K562 (cell line): ENCODE measurements at regions not wholly inside any gene's neighbourhood (a gene's known extent, or its start where the extent isn't known, plus 50 kb on each side); places are given as distances from the start of the nearest gene placed in this dataset.

ENCODE experiments used
- BACH1 ChIP-seq: fragments of 200-800 bp; sonication (Bioruptor generic); IDR thresholded peaks from 2 replicates; pipeline ENCODE4 v1.6.1; 2016; ENCODE audit warnings: missing genetic modification characterization, missing compliant biosample characterization
- C11orf30 ChIP-seq: fragments of 450-650 bp; IDR thresholded peaks from 2 replicates; pipeline ENCODE4 v1.6.1; 2016; ENCODE audit warnings: low read depth, mild to moderate bottlenecking
- FOXP1 ChIP-seq: sonication (generic); formaldehyde crosslinking; IDR thresholded peaks from 2 replicates; pipeline ENCODE4 v1.8.0; 2022; ENCODE audit warnings: mild to moderate bottlenecking, missing genetic modification reagents
- MCM2 ChIP-seq: fragments of 450-650 bp; IDR thresholded peaks from 2 replicates; pipeline ENCODE4 v1.6.1; 2017; ENCODE audit warnings: low read depth, mild to moderate bottlenecking
- POLR2A ChIP-seq: fragments of 450-650 bp; conservative IDR thresholded peaks from 2 replicates; pipeline ENCODE4 v1.6.1; 2016
- RBM22 ChIP-seq: fragments of 200-400 bp; formaldehyde crosslinking; IDR thresholded peaks from 2 replicates; pipeline ENCODE4 v1.6.1; 2018; ENCODE audit warnings: low read length, low read depth; ENCODE audit not compliant: poor library complexity, severe bottlenecking
- SMARCA5 ChIP-seq: fragments of 450-650 bp; IDR thresholded peaks from 2 replicates; pipeline ENCODE4 v1.6.1; 2016
- TCF7 ChIP-seq: sonication (generic); IDR thresholded peaks from 2 replicates; pipeline ENCODE4 v1.6.1; 2016; ENCODE audit warnings: antibody characterized with exemption, borderline replicate concordance
- TRIM24 ChIP-seq, 2 experiments: fragments of 450-650 bp; IDR thresholded peaks; 2 replicates each; pipeline ENCODE4 v1.6.1; 2016
- TSC22D4 ChIP-seq: fragments of 450-650 bp; IDR thresholded peaks from 2 replicates; pipeline ENCODE4 v1.6.1; 2016; ENCODE audit warnings: missing genetic modification characterization, missing biosample characterization, control low read depth
- XRCC4 ChIP-seq: IDR thresholded peaks from one replicate; pipeline ENCODE4 v1.6.1; 2011; ENCODE audit not compliant: insufficient read depth, insufficient read length; ENCODE audit errors: extremely low read depth
- ZNF24 ChIP-seq: fragments of 450-650 bp; IDR thresholded peaks from 2 replicates; pipeline ENCODE4 v1.6.1; 2016
- TF ChIP-seq, protein P1 (sequence below), 2 experiments: fragments of 450-650 bp; IDR thresholded peaks; 2 replicates each; pipeline ENCODE4 v1.6.1; 2016; ENCODE audit warnings: mild to moderate bottlenecking in 2 of 2, borderline replicate concordance in 1 of 2, low read depth in 1 of 2, moderate library complexity in 1 of 2
- TF ChIP-seq, protein P2 (sequence below): fragments of 450-650 bp; formaldehyde crosslinking; IDR thresholded peaks from 2 replicates; pipeline ENCODE4 v1.4.0; 2020; ENCODE audit warnings: mild to moderate bottlenecking, moderate library complexity
- TF ChIP-seq, protein P3 (sequence below): sonication (generic); formaldehyde crosslinking; IDR thresholded peaks from 2 replicates; pipeline ENCODE4 v1.5.0; 2020; ENCODE audit warnings: missing genetic modification reagents
- TF ChIP-seq, protein P4 (sequence below): fragments of 450-650 bp; IDR thresholded peaks from one replicate; pipeline ENCODE4 v1.6.1; 2018; ENCODE audit warnings: mild to moderate bottlenecking, moderate library complexity; ENCODE audit not compliant: partially characterized antibody
- TF ChIP-seq, protein P5 (sequence below): sonication (generic); formaldehyde crosslinking; IDR thresholded peaks from 2 replicates; pipeline ENCODE4 v1.8.0; 2023; ENCODE audit warnings: mild to moderate bottlenecking, missing genetic modification reagents

DNA sequence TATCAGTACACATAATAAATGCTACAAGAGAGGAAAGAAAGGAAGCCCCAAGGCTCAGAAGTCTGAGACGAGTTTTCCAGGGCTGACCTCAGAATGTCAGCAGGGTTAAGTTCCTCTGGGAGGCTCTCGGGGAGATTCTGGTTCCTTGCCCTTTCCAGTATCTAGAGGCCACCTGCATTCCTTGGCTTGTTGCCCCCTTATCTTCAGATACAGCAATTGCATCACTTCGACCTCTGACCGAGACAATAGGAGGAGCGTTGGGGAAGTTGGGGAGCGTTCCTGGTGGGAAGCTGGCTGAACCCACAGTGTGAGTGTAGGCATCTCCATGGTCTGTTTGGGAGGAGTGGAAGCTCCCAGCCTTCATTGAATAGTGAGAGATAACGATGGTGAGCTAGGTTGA lies 72.0 kb upstream of the MTPN start (continued):
- TF ChIP-seq TSC22D4 (tag) (no peak), MCM2 (no peak), FOXP1 (CRISPR knock-in tag) (no peak), C11orf30 (no peak), ZNF24 (no peak), XRCC4 (no peak), TRIM24 (IDR thresholded peaks at IDR 0.05) (peak; percentile 89 to 93), TCF7 (no peak), BACH1 (no peak), SMARCA5 (no peak), RBM22 (no peak), POLR2A (no peak)
- TF ChIP-seq, protein P1, sequence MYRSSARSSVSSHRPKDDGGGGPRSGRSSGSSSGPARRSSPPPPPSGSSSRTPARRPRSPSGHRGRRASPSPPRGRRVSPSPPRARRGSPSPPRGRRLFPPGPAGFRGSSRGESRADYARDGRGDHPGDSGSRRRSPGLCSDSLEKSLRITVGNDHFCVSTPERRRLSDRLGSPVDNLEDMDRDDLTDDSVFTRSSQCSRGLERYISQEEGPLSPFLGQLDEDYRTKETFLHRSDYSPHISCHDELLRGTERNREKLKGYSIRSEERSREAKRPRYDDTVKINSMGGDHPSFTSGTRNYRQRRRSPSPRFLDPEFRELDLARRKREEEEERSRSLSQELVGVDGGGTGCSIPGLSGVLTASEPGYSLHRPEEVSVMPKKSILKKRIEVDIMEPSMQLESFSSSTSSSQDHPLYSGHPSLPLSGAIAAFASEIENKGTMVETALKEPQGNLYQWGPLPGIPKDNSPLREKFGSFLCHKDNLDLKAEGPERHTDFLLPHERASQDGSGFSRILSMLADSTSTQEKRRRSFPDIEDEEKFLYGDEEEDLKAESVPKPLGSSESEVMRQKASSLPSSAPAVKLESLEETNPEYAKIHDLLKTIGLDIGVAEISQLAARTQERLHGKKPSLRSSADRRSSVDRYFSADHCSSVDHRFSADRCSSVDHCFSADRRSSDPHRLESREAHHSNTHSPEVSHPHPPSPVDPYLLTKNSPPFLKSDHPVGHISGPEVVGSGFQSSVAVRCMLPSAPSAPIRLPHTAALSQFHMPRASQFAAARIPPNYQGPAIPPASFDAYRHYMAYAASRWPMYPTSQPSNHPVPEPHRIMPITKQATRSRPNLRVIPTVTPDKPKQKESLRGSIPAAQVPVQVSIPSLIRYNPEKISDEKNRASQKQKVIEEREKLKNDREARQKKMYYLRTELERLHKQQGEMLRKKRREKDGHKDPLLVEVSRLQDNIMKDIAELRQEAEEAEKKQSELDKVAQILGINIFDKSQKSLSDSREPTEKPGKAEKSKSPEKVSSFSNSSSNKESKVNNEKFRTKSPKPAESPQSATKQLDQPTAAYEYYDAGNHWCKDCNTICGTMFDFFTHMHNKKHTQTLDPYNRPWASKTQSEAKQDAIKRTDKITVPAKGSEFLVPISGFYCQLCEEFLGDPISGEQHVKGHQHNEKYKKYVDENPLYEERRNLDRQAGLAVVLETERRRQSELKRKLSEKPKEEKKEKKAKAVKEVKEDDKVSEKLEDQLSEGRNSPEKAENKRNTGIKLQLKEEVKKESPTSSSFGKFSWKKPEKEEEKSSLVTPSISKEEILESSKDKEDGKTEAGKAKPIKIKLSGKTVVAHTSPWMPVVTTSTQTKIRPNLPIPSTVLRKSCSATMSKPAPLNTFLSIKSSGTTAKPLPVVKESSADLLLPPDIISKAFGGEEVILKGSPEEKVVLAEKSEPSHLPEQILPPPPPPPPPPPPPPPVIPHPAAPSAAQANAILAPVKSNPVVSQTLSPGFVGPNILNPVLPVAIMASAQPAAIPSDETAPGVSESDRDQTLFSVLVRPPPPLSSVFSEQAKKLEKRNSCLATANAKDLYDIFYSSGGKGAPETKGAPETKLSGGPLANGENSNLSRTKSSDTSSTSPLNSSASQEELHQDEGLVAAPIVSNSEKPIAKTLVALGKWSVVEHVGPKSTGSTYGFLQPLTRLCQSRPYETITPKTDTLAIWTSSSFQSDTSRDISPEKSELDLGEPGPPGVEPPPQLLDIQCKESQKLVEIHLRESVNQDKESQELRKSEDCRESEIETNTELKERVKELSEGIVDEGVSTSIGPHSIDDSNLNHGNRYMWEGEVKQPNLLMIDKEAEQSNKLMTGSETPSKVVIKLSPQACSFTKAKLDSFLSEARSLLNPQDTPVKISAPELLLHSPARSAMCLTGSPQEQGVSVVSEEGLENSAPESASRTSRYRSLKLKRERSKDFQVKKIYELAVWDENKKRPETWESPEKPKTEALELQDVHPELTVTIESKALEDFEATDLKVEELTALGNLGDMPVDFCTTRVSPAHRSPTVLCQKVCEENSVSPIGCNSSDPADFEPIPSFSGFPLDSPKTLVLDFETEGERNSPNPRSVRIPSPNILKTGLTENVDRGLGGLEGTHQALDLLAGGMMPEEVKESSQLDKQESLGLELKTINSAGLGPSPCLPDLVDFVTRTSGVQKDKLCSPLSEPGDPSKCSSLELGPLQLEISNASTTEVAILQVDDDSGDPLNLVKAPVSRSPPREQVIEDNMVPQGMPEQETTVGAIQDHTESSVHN (IDR thresholded peaks at IDR 0.05; ENCODE audit: borderline replicate concordance in 1 of 2, low read depth in 1 of 2): no peak
- TF ChIP-seq, protein P2, sequence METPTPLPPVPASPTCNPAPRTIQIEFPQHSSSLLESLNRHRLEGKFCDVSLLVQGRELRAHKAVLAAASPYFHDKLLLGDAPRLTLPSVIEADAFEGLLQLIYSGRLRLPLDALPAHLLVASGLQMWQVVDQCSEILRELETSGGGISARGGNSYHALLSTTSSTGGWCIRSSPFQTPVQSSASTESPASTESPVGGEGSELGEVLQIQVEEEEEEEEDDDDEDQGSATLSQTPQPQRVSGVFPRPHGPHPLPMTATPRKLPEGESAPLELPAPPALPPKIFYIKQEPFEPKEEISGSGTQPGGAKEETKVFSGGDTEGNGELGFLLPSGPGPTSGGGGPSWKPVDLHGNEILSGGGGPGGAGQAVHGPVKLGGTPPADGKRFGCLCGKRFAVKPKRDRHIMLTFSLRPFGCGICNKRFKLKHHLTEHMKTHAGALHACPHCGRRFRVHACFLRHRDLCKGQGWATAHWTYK: no peak
- TF ChIP-seq, protein P3, sequence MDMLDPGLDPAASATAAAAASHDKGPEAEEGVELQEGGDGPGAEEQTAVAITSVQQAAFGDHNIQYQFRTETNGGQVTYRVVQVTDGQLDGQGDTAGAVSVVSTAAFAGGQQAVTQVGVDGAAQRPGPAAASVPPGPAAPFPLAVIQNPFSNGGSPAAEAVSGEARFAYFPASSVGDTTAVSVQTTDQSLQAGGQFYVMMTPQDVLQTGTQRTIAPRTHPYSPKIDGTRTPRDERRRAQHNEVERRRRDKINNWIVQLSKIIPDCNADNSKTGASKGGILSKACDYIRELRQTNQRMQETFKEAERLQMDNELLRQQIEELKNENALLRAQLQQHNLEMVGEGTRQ (CRISPR knock-in tag): no peak
- TF ChIP-seq, protein P4, sequence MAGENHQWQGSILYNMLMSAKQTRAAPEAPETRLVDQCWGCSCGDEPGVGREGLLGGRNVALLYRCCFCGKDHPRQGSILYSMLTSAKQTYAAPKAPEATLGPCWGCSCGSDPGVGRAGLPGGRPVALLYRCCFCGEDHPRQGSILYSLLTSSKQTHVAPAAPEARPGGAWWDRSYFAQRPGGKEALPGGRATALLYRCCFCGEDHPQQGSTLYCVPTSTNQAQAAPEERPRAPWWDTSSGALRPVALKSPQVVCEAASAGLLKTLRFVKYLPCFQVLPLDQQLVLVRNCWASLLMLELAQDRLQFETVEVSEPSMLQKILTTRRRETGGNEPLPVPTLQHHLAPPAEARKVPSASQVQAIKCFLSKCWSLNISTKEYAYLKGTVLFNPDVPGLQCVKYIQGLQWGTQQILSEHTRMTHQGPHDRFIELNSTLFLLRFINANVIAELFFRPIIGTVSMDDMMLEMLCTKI: no peak
- TF ChIP-seq, protein P5, sequence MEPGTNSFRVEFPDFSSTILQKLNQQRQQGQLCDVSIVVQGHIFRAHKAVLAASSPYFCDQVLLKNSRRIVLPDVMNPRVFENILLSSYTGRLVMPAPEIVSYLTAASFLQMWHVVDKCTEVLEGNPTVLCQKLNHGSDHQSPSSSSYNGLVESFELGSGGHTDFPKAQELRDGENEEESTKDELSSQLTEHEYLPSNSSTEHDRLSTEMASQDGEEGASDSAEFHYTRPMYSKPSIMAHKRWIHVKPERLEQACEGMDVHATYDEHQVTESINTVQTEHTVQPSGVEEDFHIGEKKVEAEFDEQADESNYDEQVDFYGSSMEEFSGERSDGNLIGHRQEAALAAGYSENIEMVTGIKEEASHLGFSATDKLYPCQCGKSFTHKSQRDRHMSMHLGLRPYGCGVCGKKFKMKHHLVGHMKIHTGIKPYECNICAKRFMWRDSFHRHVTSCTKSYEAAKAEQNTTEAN (CRISPR knock-in tag): no peak
